Naive thymus-derived CD8-positive, alpha-beta T cell (primary cell): ENCODE measurements at regions not wholly inside any gene's neighbourhood (a gene's known extent, or its start where the extent isn't known, plus 50 kb on each side); places are given as distances from the start of the nearest gene placed in this dataset.
"Not testable (repeated sequence)": the region's sequence is repeated elsewhere in the genome, so short reads cannot be mapped to it uniquely, and the experiment has no call there.

Experiments
- ATAC-seq, 2 donors: fragments of 150-1000 bp; cut with Tn5 transposase in 1 of 2; sonication (Bioruptor Pico), chemical (Tn5 transposase) in 1 of 2; 1 replicate in 1 of 2; 2 replicates in 1 of 2; pipeline ENCODE4 v1.10.0; 2021; ENCODE audit warnings: mild to moderate bottlenecking in 2 of 2, moderate library complexity in 2 of 2
- POLR2A ChIA-PET: fragments of 350-600 bp; sonication (Branson Sonifier 250); formaldehyde crosslinking; loops from one replicate; lab custom pipeline; 2021; ENCODE audit warnings: antibody characterized with exemption; lab: Charles Lee
- DNase-seq, 10 donors: peaks; one replicate each; pipeline versions ENCODE4 v3.0.0 to v3.0.0-alpha.2; 2020 to 2022
- H3K27ac Mint-ChIP-seq, 10 donors: one replicate each; pipeline ENCODE4 v1.8.0; 2020 to 2022; ENCODE audit warnings: mild to moderate bottlenecking in 10 of 10, mixed read lengths in 10 of 10, moderate library complexity in 4 of 10, inconsistent platforms in 1 of 10
- H3K27me3 Mint-ChIP-seq, 5 donors: one replicate each; pipeline ENCODE4 v1.8.0; 2021 to 2022; ENCODE audit warnings: mixed read lengths in 5 of 5
- H3K36me3 Mint-ChIP-seq, 3 donors: one replicate each; pipeline ENCODE4 v1.8.0; 2020 to 2022; ENCODE audit warnings: mixed read lengths in 3 of 3, mild to moderate bottlenecking in 2 of 3, inconsistent platforms in 1 of 3
- H3K4me1 Mint-ChIP-seq, 4 donors: one replicate each; pipeline ENCODE4 v1.8.0; 2021 to 2022; ENCODE audit warnings: mixed read lengths in 4 of 4
- H3K4me3 Mint-ChIP-seq, 10 donors: one replicate each; pipeline ENCODE4 v1.8.0; 2020 to 2022; ENCODE audit warnings: mild to moderate bottlenecking in 10 of 10, mixed read lengths in 10 of 10, moderate library complexity in 6 of 10, inconsistent platforms in 1 of 10
- H3K9me3 Mint-ChIP-seq, 9 donors: one replicate each; pipeline ENCODE4 v1.8.0; 2020 to 2022; ENCODE audit warnings: mixed read lengths in 9 of 9, mild to moderate bottlenecking in 3 of 9, inconsistent platforms in 1 of 9, moderate library complexity in 1 of 9

DNA sequence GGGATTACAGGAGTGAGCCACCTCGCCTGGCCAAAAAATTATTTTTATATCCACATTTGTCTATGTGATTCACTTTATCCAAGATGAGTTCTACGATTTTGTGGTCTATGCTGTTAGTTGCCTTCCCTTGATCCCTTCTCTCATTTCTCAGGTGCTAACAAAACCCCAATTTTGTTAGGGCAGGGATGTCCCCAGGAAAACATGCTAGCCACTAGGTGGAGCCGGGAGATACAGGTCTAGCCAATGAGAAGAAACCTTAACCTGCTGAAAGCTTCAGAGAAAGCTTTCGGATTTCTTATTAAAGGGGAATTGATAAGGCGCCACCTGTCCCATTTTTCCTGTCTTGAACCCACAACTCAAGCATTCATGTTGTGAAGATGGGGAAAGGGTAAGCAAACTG, 167.4 kb upstream of the OLIG3 start:
- POLR2A ChIA-PET, result no interaction called here
- Mint-ChIP-seq H3K27me3 (peaks cover 0 to 3% (median 0%) of the 10 kb centered on the region in 5 donors), H3K27ac (no peak overlapping the region), H3K4me1 (no peaks in the 10 kb centered on the region), H3K36me3 (peaks cover 0 to 3% (median 0%) of the 10 kb centered on the region in 3 donors), H3K9me3 (peaks cover 0 to 4% (median 0%) of the 10 kb centered on the region in 9 donors), H3K4me3 (no peak overlapping the region)
- ATAC-seq (peak; percentile 58 to 59), DNase-seq (peak in 7 of 10 donors; percentile 12 to 75 (median 27))

DNA sequence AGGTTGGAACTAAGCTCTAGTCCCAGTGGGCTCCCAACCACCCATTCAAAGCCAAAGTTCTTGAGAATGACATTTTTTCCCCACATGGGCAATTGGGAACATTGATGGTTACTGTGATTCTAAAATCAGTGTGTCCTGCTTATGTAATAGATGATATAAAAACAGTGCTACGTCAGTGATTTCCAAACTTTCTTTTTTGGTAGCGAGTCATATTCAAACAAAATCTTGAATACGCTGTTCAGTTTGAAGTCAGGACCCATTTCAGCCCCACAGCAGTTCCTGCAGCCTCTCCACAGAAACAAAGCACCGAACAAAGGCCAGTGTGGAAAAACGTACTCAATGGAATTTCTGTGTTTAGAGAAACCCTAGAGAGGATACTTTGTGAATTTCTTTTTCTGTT, 170.0 kb upstream of the OLIG3 start:
- POLR2A ChIA-PET, result no interaction called here
- Mint-ChIP-seq H3K27ac (no peak overlapping the region), H3K27me3 (no peaks in the 10 kb centered on the region), H3K4me1 (peaks cover 0 to 2% (median under 1%) of the 10 kb centered on the region in 4 donors), H3K9me3 (no peaks in the 10 kb centered on the region), H3K36me3 (no peaks in the 10 kb centered on the region), H3K4me3 (no peak overlapping the region)
- ATAC-seq (no peak), DNase-seq (no peak)

DNA sequence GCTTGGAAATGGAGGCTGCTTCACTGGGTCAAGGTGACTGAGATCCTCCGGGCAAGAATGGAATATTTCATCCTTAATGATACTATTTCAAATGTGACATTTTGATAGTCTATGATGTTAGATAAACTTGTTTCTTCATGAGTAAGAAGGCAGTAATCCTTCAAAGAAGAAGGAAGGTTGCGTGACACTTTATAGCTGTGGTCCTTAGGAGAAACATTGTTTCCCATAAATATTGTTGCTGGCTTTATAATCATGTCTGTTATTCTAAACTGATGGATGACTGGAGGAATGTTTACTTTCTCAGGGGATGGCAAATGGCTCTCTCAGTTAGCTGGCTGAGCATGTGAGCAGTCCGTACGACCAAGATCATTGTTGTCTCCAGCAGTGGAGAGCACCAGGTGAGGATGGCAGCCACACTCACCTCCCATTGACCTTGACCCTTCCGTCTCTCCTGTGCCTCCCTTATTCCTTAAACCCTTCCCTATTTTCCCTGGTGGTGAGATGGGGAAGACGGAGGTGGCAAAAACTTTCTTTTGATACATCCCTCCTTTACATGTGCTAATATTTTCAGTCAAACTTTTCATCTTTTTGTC, 171.2 kb upstream of the OLIG3 start:
- Mint-ChIP-seq H3K27me3 (peaks cover 0 to 6% (median 0%) of the 10 kb centered on the region in 5 donors), H3K4me3 (no peak overlapping the region), H3K4me1 (peaks cover 0 to 2% (median under 1%) of the 10 kb centered on the region in 4 donors), H3K9me3 (peaks cover 0 to under 1% (median 0%) of the 10 kb centered on the region in 9 donors), H3K36me3 (no peaks in the 10 kb centered on the region), H3K27ac (no peak overlapping the region)
- no peak for DNase-seq
- POLR2A ChIA-PET, result no interaction called here
- ATAC-seq, result no peak

DNA sequence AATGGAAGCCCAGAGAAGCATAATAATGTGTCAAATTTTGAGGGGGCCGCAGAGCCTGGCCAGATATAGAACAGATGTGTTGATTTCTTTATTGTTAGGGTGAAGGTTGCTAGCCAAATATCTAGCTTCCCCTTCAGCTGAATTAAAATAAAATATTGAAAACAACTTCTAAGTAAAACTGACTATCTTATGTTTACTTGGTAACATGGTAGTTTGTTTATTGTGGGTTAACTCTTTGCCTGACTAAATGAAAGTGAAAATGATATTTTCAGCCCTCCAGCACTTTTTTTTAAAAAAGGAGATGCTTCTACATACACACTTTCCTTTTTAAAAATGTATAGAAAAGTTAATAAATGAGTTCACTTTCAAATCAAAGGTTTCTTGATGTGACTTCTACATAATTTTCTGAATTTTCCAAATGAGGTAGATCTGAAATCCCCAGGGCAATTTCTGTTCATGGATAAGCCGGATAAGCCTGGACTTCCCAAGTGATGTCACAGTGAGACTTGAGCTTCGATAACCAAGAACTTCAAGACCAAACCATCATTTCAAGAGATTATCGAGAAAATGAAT, 172.1 kb upstream of the OLIG3 start:
- no peak for ATAC-seq
- Mint-ChIP-seq H3K4me1 (peaks cover 0 to 2% (median under 1%) of the 10 kb centered on the region in 4 donors), H3K27ac (no peak overlapping the region), H3K9me3 (peaks cover 0 to 5% (median 0%) of the 10 kb centered on the region in 9 donors), H3K36me3 (peaks cover 0 to 5% (median 4%) of the 10 kb centered on the region in 3 donors), H3K27me3 (peaks cover 0 to 10% (median 0%) of the 10 kb centered on the region in 5 donors), H3K4me3 (peak overlapping the region in 1 of 10 donors; percentile 8)
- POLR2A ChIA-PET, result no interaction called here
- DNase-seq, result no peak

DNA sequence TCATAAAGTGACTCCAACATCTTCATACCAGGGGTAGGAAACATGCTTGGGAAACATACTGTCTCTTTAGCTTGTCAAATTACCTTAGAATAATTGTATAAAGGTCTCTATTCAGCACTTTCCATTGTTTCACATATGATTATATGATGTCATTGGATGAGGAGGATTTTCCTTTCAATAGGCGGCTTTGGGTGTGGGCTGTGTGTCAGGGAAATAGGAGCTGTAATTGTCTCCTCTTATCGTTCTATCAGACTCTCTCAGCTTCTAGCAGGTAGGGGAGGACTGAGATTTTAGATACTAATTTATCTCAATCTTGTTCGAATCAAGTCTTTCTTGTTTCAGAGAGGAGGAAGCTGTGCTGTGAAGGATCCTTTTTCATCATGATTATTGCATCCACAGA, 179.4 kb upstream of the OLIG3 start:
- Mint-ChIP-seq H3K27ac (no peak overlapping the region), H3K4me3 (no peak overlapping the region), H3K36me3 (peaks cover 0 to 5% (median 4%) of the 10 kb centered on the region in 3 donors), H3K9me3 (peaks cover 0 to 5% (median 0%) of the 10 kb centered on the region in 9 donors), H3K27me3 (peaks cover 10 to 47% (median 13%) of the 10 kb centered on the region in 5 donors), H3K4me1 (peaks cover 0 to 9% (median 5%) of the 10 kb centered on the region in 4 donors)
- POLR2A ChIA-PET, result no interaction called here
- ATAC-seq (no peak), DNase-seq (no peak)

DNA sequence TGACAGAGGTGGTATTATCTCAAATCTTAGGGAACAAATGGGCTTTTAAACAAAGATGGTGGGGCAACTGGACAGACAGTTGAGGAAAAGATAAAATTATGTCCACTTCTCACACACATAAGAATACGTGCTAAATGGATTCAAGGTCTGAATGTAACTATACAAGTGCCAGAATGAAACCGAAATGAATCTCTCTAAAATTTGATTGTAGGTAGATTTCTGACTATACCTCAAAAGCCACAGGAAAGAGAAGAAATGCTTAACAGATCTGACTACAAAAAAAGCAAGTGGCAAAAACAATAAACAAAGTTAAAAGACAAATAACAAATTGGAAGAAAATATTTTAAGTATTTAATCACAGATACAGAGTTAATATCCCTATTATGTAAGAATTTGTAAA, 182.7 kb upstream of the OLIG3 start:
- Mint-ChIP-seq H3K4me3 (no peak overlapping the region), H3K4me1 (peaks cover 0 to 13% (median 5%) of the 10 kb centered on the region in 4 donors), H3K36me3 (no peaks in the 10 kb centered on the region), H3K9me3 (peaks cover 0 to 2% (median 0%) of the 10 kb centered on the region in 9 donors), H3K27me3 (peaks cover 12 to 36% (median 19%) of the 10 kb centered on the region in 5 donors), H3K27ac (peak overlapping the region in 1 of 10 donors; percentile 27)
- POLR2A ChIA-PET, result no interaction called here
- no peak for DNase-seq
- ATAC-seq, result no peak

DNA sequence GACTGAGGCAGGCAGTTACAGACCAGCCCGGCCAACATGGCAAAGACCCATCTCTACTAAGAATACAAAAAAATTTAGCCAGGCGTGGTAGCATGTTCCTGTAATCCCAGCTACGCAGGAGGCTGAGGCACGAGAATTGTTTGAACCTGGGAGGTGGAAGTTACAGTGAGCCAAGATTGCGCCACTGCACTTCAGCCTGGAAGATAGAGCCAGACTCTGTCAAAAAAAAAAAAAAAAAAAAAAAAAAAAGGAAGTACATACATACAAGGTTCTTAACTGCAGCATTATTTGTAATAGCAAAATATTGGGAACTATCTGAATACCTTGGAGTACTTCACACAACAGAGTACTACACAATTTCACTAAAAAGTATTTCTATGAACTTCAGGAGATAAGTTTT, 183.5 kb upstream of the OLIG3 start:
- POLR2A ChIA-PET, result no interaction called here

DNA sequence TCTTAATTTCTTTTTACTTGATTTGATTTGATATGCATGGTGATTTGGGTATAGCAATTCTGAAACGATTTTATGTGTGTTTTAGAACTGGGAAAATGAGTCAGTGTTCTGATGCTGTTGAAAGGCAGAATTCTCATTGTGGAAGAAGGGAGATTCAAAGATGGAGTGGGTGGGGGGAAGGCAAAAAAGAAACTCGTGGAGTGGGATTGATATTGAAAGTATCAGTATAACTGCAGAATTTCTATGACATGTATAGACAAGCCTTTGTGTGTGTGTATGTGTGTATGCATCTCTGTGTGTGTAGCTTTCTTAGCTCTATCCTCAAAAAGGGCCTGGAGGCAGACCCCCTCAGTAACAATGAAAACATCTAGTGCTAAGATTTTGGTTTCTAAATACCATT, 184.3 kb upstream of the OLIG3 start:
- no peak for DNase-seq
- POLR2A ChIA-PET, result no interaction called here
- Mint-ChIP-seq H3K27ac (no peak overlapping the region), H3K9me3 (peaks cover 0 to 4% (median 0%) of the 10 kb centered on the region in 9 donors), H3K4me1 (peaks cover 0 to 13% (median 5%) of the 10 kb centered on the region in 4 donors), H3K27me3 (peaks cover 7 to 36% (median 19%) of the 10 kb centered on the region in 5 donors), H3K36me3 (no peaks in the 10 kb centered on the region), H3K4me3 (no peak overlapping the region)
- no peak for ATAC-seq

More for the DNA sequence above, 183.5 kb upstream of the OLIG3 start:
- Mint-ChIP-seq H3K27ac (no peak overlapping the region), H3K9me3 (peaks cover 0 to 4% (median 0%) of the 10 kb centered on the region in 9 donors), H3K36me3 (no peaks in the 10 kb centered on the region), H3K4me3 (no peak overlapping the region), H3K27me3 (peaks cover 12 to 36% (median 19%) of the 10 kb centered on the region in 5 donors), H3K4me1 (peaks cover 0 to 13% (median 5%) of the 10 kb centered on the region in 4 donors)
- DNase-seq, result no peak
- no peak for ATAC-seq

DNA sequence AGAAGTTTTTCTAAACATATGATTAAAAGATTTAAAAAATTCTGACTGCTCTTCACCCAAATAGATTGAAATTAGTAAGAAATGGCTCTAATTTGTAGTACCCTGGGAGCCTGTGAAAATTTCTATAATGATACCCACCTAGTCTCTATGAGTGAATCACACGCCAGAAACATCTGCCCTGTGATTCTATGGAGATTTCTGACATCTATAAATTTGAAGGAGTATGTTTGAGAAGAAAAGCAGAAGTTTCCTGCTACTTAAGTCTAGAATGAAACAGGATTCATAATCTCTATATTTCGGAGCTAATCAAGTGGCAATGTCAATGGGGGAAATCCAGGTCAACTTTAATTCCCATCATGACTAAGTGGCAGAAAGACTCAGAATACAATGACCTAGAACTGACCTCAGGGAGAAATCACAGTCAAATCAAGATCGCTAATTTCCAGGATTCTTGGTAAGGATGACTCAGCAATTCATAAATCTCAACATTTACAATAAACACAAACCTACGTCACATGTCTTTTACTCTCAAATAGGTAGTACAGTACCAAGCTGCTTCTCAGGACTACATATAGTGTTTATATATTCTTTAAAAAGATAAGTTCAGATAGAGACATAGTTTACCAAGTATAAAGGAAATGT, 186.2 kb upstream of the TNFAIP3 start:
- H3K9me3 Mint-ChIP-seq, result peaks cover 0 to 4% (median 0%) of the 10 kb centered on the region in 9 donors
- H3K4me3 Mint-ChIP-seq, result no peak overlapping the region
- H3K27ac Mint-ChIP-seq, result no peak overlapping the region
- peaks cover 0 to 13% (median 5%) of the 10 kb centered on the region in 4 donors for H3K4me1 Mint-ChIP-seq
- POLR2A ChIA-PET, result no interaction called here
- H3K27me3 Mint-ChIP-seq, result peaks cover 4 to 23% (median 14%) of the 10 kb centered on the region in 5 donors
- no peak for DNase-seq
- ATAC-seq, result no peak
- no peaks in the 10 kb centered on the region for H3K36me3 Mint-ChIP-seq

DNA sequence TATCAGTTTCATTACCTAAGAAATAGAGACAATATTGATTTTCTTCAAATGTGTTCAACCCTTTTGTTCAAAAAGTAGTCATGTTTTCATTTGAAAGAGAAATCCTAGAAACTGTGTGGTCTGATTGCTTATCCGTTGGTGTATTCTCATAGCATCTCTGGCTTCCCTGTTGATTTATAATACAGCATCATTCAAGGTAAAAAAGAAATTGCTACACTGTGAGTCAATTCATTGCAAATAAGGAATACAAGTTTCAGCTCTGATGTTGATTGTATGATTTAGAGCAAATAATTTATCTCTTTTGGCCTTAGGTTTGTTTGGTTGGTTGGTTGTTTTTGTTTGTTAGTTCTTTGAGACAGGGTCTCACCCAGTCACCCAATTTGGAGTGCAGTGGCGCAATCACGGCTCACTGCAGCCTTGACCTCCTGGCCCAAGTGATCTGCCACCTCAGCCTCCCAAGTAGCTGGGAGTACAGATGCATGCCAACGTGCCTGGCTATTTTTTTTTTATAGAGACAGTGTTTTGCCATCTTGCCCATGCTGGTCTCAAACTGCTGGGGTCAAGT, 185.5 kb upstream of the TNFAIP3 start:
- Mint-ChIP-seq H3K27me3 (peaks cover 5 to 19% (median 14%) of the 10 kb centered on the region in 5 donors), H3K4me1 (peaks cover 0 to 13% (median 5%) of the 10 kb centered on the region in 4 donors), H3K27ac (no peak overlapping the region), H3K36me3 (no peaks in the 10 kb centered on the region), H3K9me3 (peaks cover 0 to 4% (median 0%) of the 10 kb centered on the region in 9 donors), H3K4me3 (no peak overlapping the region)
- ATAC-seq, result no peak
- POLR2A ChIA-PET, result no interaction called here
- DNase-seq, result no peak

DNA sequence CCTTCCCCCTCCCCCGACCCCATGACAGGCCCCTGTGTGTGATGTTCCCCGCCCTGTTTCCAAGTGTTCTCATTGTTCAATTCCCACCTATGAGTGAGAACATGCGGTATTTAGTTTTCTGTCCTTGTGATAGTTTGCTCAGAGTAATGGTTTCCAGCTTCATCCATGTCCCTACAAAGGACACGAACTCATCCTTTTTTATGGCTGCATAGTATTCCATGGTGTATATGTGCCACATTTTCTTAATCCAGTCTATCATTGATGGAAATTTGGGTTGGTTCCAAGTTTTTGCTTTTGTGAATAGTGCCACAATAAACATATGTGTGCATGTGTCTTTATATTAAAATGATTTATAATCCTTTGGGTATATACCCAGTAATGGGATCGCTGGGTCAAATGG, 184.4 kb upstream of the TNFAIP3 start:
- H3K27ac Mint-ChIP-seq, POLR2A ChIA-PET, H3K4me3 Mint-ChIP-seq, DNase-seq, ATAC-seq, H3K36me3 Mint-ChIP-seq, H3K4me1 Mint-ChIP-seq, H3K9me3 Mint-ChIP-seq: not testable (repeated sequence)
- H3K27me3 Mint-ChIP-seq, result peaks cover 5 to 11% (median 8%) of the 10 kb centered on the region in 5 donors

DNA sequence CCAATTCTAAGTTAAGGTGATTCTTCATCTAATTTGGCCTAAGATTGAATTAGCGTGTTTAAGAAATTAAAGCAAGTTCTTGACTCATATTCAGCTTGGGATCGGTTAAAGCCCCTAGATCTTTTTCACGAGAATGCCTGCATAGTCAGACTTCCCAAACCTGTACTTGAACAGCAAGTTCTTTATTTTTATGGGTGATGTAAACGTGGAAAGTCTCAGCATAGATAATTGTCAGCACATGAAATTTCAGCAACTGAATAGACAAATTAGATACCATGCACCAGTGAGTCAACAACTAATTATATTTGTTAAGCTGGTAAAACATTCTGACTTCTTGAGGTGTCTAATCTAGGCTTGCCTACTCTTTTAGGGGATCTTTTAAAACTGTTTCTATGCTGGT, 183.1 kb upstream of the TNFAIP3 start:
- Mint-ChIP-seq H3K27ac (no peak overlapping the region), H3K9me3 (peaks cover 0 to 4% (median 0%) of the 10 kb centered on the region in 9 donors), H3K4me1 (peaks cover 0 to 4% (median 0%) of the 10 kb centered on the region in 4 donors), H3K27me3 (peaks cover 0 to 6% (median 5%) of the 10 kb centered on the region in 5 donors), H3K4me3 (no peak overlapping the region), H3K36me3 (no peaks in the 10 kb centered on the region)
- POLR2A ChIA-PET, result no interaction called here
- DNase-seq, result no peak
- no peak for ATAC-seq
